ENCODE measurements at regions not wholly inside any gene's neighbourhood (a gene's known extent, or its start where the extent isn't known, plus 50 kb on each side); places are given as distances from the start of the nearest gene placed in this dataset.
"Not testable (repeated sequence)": the region's sequence is repeated elsewhere in the genome, so short reads cannot be mapped to it uniquely, and the experiment has no call there.

- DNase-seq = no peak
Observed at GRCh38 chr11:19625438-19625837, 87.2 kb upstream of the NAV2 start.

- no peak for DNase-seq
Observed at GRCh38 chr11:19617696-19618523, 94.7 kb upstream of the NAV2 start.

- no peak for DNase-seq
Observed at GRCh38 chr11:19615341-19616183, 97.1 kb upstream of the NAV2 start.

- no peak for DNase-seq
Observed at GRCh38 chr11:19614370-19614940, 98.2 kb upstream of the NAV2 start.

GRCh38 chr11:19612025-19612424 lies 100.6 kb upstream of the NAV2 start:
- DNase-seq = not testable (repeated sequence)

GRCh38 chr11:19607656-19608360 lies 104.8 kb upstream of the NAV2 start:
- DNase-seq = no peak

GRCh38 chr11:19606856-19607655 lies 105.6 kb upstream of the NAV2 start:
- no peak for DNase-seq

- DNase-seq = no peak
Observed at GRCh38 chr11:19605520-19606371, 106.9 kb upstream of the NAV2 start.

- DNase-seq = no peak
Observed at GRCh38 chr11:19604679-19605375, 107.8 kb upstream of the NAV2 start.

- DNase-seq = no peak
Observed at GRCh38 chr11:19603771-19604170, 108.9 kb upstream of the NAV2 start.

- DNase-seq = no peak
Observed at GRCh38 chr11:19602891-19603290, 109.7 kb upstream of the NAV2 start.

GRCh38 chr11:19602406-19602805 lies 110.2 kb upstream of the NAV2 start:
- DNase-seq = no peak

GRCh38 chr11:19601235-19601634 lies 111.4 kb upstream of the NAV2 start:
- no peak for DNase-seq

- no peak for DNase-seq
Observed at GRCh38 chr11:19599681-19600080, 113.0 kb upstream of the NAV2 start.

GRCh38 chr11:19598876-19599486 lies 113.7 kb upstream of the NAV2 start:
- DNase-seq = no peak

- no peak for DNase-seq
Observed at GRCh38 chr11:19598456-19598855, 114.2 kb upstream of the NAV2 start.

GRCh38 chr11:19597876-19598275 lies 114.8 kb upstream of the NAV2 start:
- DNase-seq = no peak

GRCh38 chr11:19597206-19597605 lies 115.4 kb upstream of the NAV2 start:
- no peak for DNase-seq

- DNase-seq = no peak
Observed at GRCh38 chr11:19595840-19596751, 116.5 kb upstream of the NAV2 start.
